ENCODE measurements at regions not wholly inside any gene's neighbourhood (a gene's known extent, or its start where the extent isn't known, plus 50 kb on each side); places are given as distances from the start of the nearest gene placed in this dataset.

- H3K4me1 ChIP-seq (ENCODE audit: control insufficient read depth in 2 of 3, insufficient read depth in 2 of 3, low read depth in 1 of 3, low read length in 3 of 3), result no peaks in the 10 kb centered on the region
- no peak for DNase-seq
- no peak overlapping the region for H3K4me3 ChIP-seq (ENCODE audit: low read length in 3 of 3)
- no peaks in the 10 kb centered on the region for H3K9me3 ChIP-seq (ENCODE audit: control insufficient read depth in 2 of 3, insufficient read depth in 1 of 3, low read length in 3 of 3)
- no peaks in the 10 kb centered on the region for H3K27me3 ChIP-seq (ENCODE audit: control insufficient read depth, insufficient read depth, low read length)
- intact Hi-C loops (cut with DNase I), result no loop called here
- TF ChIP-seq, protein P1, sequence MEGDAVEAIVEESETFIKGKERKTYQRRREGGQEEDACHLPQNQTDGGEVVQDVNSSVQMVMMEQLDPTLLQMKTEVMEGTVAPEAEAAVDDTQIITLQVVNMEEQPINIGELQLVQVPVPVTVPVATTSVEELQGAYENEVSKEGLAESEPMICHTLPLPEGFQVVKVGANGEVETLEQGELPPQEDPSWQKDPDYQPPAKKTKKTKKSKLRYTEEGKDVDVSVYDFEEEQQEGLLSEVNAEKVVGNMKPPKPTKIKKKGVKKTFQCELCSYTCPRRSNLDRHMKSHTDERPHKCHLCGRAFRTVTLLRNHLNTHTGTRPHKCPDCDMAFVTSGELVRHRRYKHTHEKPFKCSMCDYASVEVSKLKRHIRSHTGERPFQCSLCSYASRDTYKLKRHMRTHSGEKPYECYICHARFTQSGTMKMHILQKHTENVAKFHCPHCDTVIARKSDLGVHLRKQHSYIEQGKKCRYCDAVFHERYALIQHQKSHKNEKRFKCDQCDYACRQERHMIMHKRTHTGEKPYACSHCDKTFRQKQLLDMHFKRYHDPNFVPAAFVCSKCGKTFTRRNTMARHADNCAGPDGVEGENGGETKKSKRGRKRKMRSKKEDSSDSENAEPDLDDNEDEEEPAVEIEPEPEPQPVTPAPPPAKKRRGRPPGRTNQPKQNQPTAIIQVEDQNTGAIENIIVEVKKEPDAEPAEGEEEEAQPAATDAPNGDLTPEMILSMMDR (IDR thresholded peaks at IDR 0.05; ENCODE audit: borderline replicate concordance, extremely low read depth, insufficient read depth), result no peak
- H3K36me3 ChIP-seq (ENCODE audit: control insufficient read depth in 2 of 3, insufficient read depth in 3 of 3, low read length in 3 of 3), result no peaks in the 10 kb centered on the region
- H3K9ac ChIP-seq (ENCODE audit: low read length in 3 of 3), result no peak overlapping the region
- FAIRE-seq, result no peak
- H3K27ac ChIP-seq (ENCODE audit: low read depth in 2 of 2, low read length in 2 of 2), result no peak overlapping the region
Measured at GRCh38 chr4:177961761-177962380, 519.6 kb upstream of the AGA start.

GRCh38 chr4:177964061-177964460 is 521.8 kb upstream of the AGA start:
- no peaks in the 10 kb centered on the region for H3K36me3 ChIP-seq (ENCODE audit: control insufficient read depth in 2 of 3, insufficient read depth in 3 of 3, low read length in 3 of 3)
- no peak for FAIRE-seq
- intact Hi-C loops (cut with DNase I), result no loop called here
- H3K9ac ChIP-seq (ENCODE audit: low read length in 3 of 3), result no peak overlapping the region
- no peak for DNase-seq
- H3K4me1 ChIP-seq (ENCODE audit: control insufficient read depth in 2 of 3, insufficient read depth in 2 of 3, low read depth in 1 of 3, low read length in 3 of 3), result no peaks in the 10 kb centered on the region
- H3K4me3 ChIP-seq (ENCODE audit: low read length in 3 of 3), result no peak overlapping the region
- TF ChIP-seq, protein P1 (IDR thresholded peaks at IDR 0.05; ENCODE audit: borderline replicate concordance, extremely low read depth, insufficient read depth), result no peak
- H3K27ac ChIP-seq (ENCODE audit: low read depth in 2 of 2, low read length in 2 of 2), result no peak overlapping the region
- H3K9me3 ChIP-seq (ENCODE audit: control insufficient read depth in 2 of 3, insufficient read depth in 1 of 3, low read length in 3 of 3), result no peaks in the 10 kb centered on the region
- no peaks in the 10 kb centered on the region for H3K27me3 ChIP-seq (ENCODE audit: control insufficient read depth, insufficient read depth, low read length)

DNA sequence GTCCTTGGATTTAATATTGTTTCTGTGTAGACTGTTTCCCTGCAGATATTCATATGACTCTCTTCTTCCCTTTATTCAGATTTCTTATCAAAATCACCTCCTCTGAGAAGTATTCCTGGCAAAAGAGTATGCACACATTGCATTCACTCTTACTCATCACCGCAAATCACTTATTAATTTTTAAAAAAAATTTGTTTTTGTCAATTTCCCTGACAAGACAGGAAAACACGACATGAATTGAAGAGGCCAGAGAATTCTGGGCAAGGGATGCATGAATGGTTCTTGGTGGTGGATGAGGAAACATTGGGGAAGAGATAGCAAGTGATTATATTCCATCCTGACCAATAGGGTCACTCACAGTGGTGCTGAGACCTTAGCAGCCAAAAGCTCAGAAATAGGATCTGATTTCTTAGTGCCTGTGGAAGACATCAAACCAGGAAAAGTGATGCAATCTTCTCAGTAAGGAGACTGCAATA is 522.5 kb upstream of the AGA start:
- no peak overlapping the region for H3K9ac ChIP-seq (ENCODE audit: low read length in 3 of 3)
- H3K36me3 ChIP-seq (ENCODE audit: control insufficient read depth in 2 of 3, insufficient read depth in 3 of 3, low read length in 3 of 3), result no peaks in the 10 kb centered on the region
- TF ChIP-seq, protein P1 (IDR thresholded peaks at IDR 0.05; ENCODE audit: borderline replicate concordance, extremely low read depth, insufficient read depth), result no peak
- no peaks in the 10 kb centered on the region for H3K4me1 ChIP-seq (ENCODE audit: control insufficient read depth in 2 of 3, insufficient read depth in 2 of 3, low read depth in 1 of 3, low read length in 3 of 3)
- no peaks in the 10 kb centered on the region for H3K9me3 ChIP-seq (ENCODE audit: control insufficient read depth in 2 of 3, insufficient read depth in 1 of 3, low read length in 3 of 3)
- no peak overlapping the region for H3K27ac ChIP-seq (ENCODE audit: low read depth in 2 of 2, low read length in 2 of 2)
- intact Hi-C loops (cut with DNase I), result no loop called here
- H3K27me3 ChIP-seq (ENCODE audit: control insufficient read depth, insufficient read depth, low read length), result no peaks in the 10 kb centered on the region
- H3K4me3 ChIP-seq (ENCODE audit: low read length in 3 of 3), result no peak overlapping the region
- DNase-seq (no peak), FAIRE-seq (no peak)

GRCh38 chr4:177967328-177967727 is 525.1 kb upstream of the AGA start:
- H3K9ac ChIP-seq (ENCODE audit: low read length in 3 of 3), result no peak overlapping the region
- no peaks in the 10 kb centered on the region for H3K9me3 ChIP-seq (ENCODE audit: control insufficient read depth in 2 of 3, insufficient read depth in 1 of 3, low read length in 3 of 3)
- TF ChIP-seq, protein P1 (IDR thresholded peaks at IDR 0.05; ENCODE audit: borderline replicate concordance, extremely low read depth, insufficient read depth), result no peak

More at GRCh38 chr4:177967328-177967727, 525.1 kb upstream of the AGA start:
- FAIRE-seq (no peak), DNase-seq (no peak)
- no peaks in the 10 kb centered on the region for H3K36me3 ChIP-seq (ENCODE audit: control insufficient read depth in 2 of 3, insufficient read depth in 3 of 3, low read length in 3 of 3)
- no peak overlapping the region for H3K4me3 ChIP-seq (ENCODE audit: low read length in 3 of 3)
- H3K4me1 ChIP-seq (ENCODE audit: control insufficient read depth in 2 of 3, insufficient read depth in 2 of 3, low read depth in 1 of 3, low read length in 3 of 3), result no peaks in the 10 kb centered on the region
- intact Hi-C loops (cut with DNase I), result no loop called here
- H3K27ac ChIP-seq (ENCODE audit: low read depth in 2 of 2, low read length in 2 of 2), result no peak overlapping the region
- H3K27me3 ChIP-seq (ENCODE audit: control insufficient read depth, insufficient read depth, low read length), result no peaks in the 10 kb centered on the region

Measured in kidney (tissue), 13 donors.